ENCODE measurements at regions not wholly inside any gene's neighbourhood (a gene's known extent, or its start where the extent isn't known, plus 50 kb on each side); places are given as distances from the start of the nearest gene placed in this dataset.

GRCh38 chr6:106827081-106827480 lies 147.4 kb downstream of the CD24 start:
- no peak overlapping the region for H3K27ac ChIP-seq
- H3K4me3 ChIP-seq, result no peak overlapping the region
- no peak for DNase-seq
- TF ChIP-seq POLR2A (IDR thresholded peaks at IDR 0.05) (no peak), CTCF (IDR thresholded peaks at IDR 0.05) (no peak)
- H3K36me3 ChIP-seq, result no peaks in the 10 kb centered on the region
- H3K4me1 ChIP-seq, result no peaks in the 10 kb centered on the region
- no peaks in the 10 kb centered on the region for H3K27me3 ChIP-seq
- no peaks in the 10 kb centered on the region for H3K9me3 ChIP-seq

- no peaks in the 10 kb centered on the region for H3K27me3 ChIP-seq
- H3K27ac ChIP-seq, result no peak overlapping the region
- H3K9me3 ChIP-seq, result no peaks in the 10 kb centered on the region
These were observed 149.4 kb downstream of the CD24 start for GRCh38 chr6:106825156-106825555.

GRCh38 chr6:106823732-106824351 lies 150.7 kb downstream of the CD24 start:
- H3K36me3 ChIP-seq, result no peaks in the 10 kb centered on the region
- H3K4me1 ChIP-seq, result no peaks in the 10 kb centered on the region
- no peak for TF ChIP-seq CTCF (IDR thresholded peaks at IDR 0.05)
- TF ChIP-seq POLR2A (IDR thresholded peaks at IDR 0.05), result no peak
- H3K27ac ChIP-seq, result no peak overlapping the region
- no peak for DNase-seq
- no peak overlapping the region for H3K4me3 ChIP-seq
- no peaks in the 10 kb centered on the region for H3K27me3 ChIP-seq
- no peaks in the 10 kb centered on the region for H3K9me3 ChIP-seq

More at GRCh38 chr6:106825156-106825555, 149.4 kb downstream of the CD24 start:
- Histone ChIP-seq H3K4me3 (no peak overlapping the region), H3K4me1 (no peaks in the 10 kb centered on the region), H3K36me3 (no peaks in the 10 kb centered on the region)
- DNase-seq, result no peak
- TF ChIP-seq POLR2A (IDR thresholded peaks at IDR 0.05) (no peak), CTCF (IDR thresholded peaks at IDR 0.05) (no peak)

- H3K9me3 ChIP-seq, result no peaks in the 10 kb centered on the region
- no peak overlapping the region for H3K4me3 ChIP-seq
- H3K36me3 ChIP-seq, result no peaks in the 10 kb centered on the region
- H3K27me3 ChIP-seq, result no peaks in the 10 kb centered on the region
- no peaks in the 10 kb centered on the region for H3K4me1 ChIP-seq
- no peak overlapping the region for H3K27ac ChIP-seq
- DNase-seq, result no peak
- no peak for TF ChIP-seq CTCF (IDR thresholded peaks at IDR 0.05)
- no peak for TF ChIP-seq POLR2A (IDR thresholded peaks at IDR 0.05)
These were observed 151.5 kb downstream of the CD24 start for GRCh38 chr6:106823058-106823457.

GRCh38 chr6:106820412-106820852 lies 154.1 kb downstream of the CD24 start:
- Histone ChIP-seq H3K36me3 (no peaks in the 10 kb centered on the region), H3K4me1 (no peaks in the 10 kb centered on the region), H3K27ac (no peak overlapping the region), H3K4me3 (no peak overlapping the region), H3K27me3 (no peaks in the 10 kb centered on the region), H3K9me3 (no peaks in the 10 kb centered on the region)
- no peak for DNase-seq
- no peak for TF ChIP-seq CTCF (IDR thresholded peaks at IDR 0.05)
- TF ChIP-seq POLR2A (IDR thresholded peaks at IDR 0.05), result no peak

Data from Peyer's patch (tissue), 4 donors.